ENCODE measurements at regions not wholly inside any gene's neighbourhood (a gene's known extent, or its start where the extent isn't known, plus 50 kb on each side); places are given as distances from the start of the nearest gene placed in this dataset.

GRCh38 chr4:113840861-113841260, 79.3 kb upstream of the CAMK2D start:
- no peak overlapping the region for H2AFZ ChIP-seq (ENCODE audit: control insufficient read depth, low read depth, low read length)
- no peak overlapping the region for H3K9ac ChIP-seq (ENCODE audit: control insufficient read depth, insufficient read depth, low read length)
- ATAC-seq (no peak), FAIRE-seq (no peak), DNase-seq (ENCODE audit: low read depth, low spot score) (no peak)
- no TSS peak for BruUV-seq (replicated peaks)
- no peaks in the 10 kb centered on the region for H3K36me3 ChIP-seq (ENCODE audit: control insufficient read depth in 2 of 2, insufficient read depth in 2 of 2, low read length in 1 of 2)
- no peak overlapping the region for H3K4me2 ChIP-seq (ENCODE audit: control insufficient read depth, insufficient read depth)
- 97% methylated on average over 2 of the region's 2 CpGs for WGBS (ENCODE audit: insufficient coverage, insufficient replicate concordance, low lambda C conversion rate, missing lambda C conversion rate)
- ChIA-PET CTCF (interaction anchor here (0.6 to 5.3 kb wide), 4 partner anchors 15 to 95 kb away, joined by 3 to 54 read pairs (median 3); no protein-coding TSS in a partner anchor), SMC1A (ENCODE audit: uncharacterized antibody, unreplicated experiment) (interaction anchor here (0.8 to 8.9 kb wide), 6 partner anchors 11 to 102 kb away, joined by 3 to 150 read pairs (median 4); no protein-coding TSS in a partner anchor), POLR2A (no interaction called here), RAD21 (ENCODE audit: unreplicated experiment) (interaction anchor here (1.2 to 7.0 kb wide), 2 partner anchors 15 to 56 kb away, joined by 3 to 84 read pairs; no protein-coding TSS in a partner anchor)
- H3K4me3 ChIP-seq: no peak overlapping the region
- TF ChIP-seq ZZZ3 (IDR thresholded peaks at IDR 0.05; ENCODE audit: control insufficient read depth, insufficient read length, low read depth) (no peak), BHLHE40 (IDR thresholded peaks at IDR 0.05; ENCODE audit: borderline replicate concordance in 1 of 2, low read depth in 2 of 2, low read length in 1 of 2) (no peak), YY1 (IDR thresholded peaks at IDR 0.05; ENCODE audit: low read depth, low read length) (no peak), CEBPZ (IDR thresholded peaks at IDR 0.05; ENCODE audit: low read depth, low read length) (no peak), TARDBP (IDR thresholded peaks at IDR 0.05; ENCODE audit: borderline replicate concordance) (no peak), RUNX3 (IDR thresholded peaks at IDR 0.05; ENCODE audit: low read length) (no peak), CEBPB (IDR thresholded peaks at IDR 0.05; ENCODE audit: borderline replicate concordance in 1 of 2, low read depth in 2 of 2, low read length in 2 of 2) (no peak), NRF1 (conservative IDR thresholded peaks at IDR 0.05; ENCODE audit: low read depth, low read length) (no peak)
- TF ChIP-seq, protein P1, sequence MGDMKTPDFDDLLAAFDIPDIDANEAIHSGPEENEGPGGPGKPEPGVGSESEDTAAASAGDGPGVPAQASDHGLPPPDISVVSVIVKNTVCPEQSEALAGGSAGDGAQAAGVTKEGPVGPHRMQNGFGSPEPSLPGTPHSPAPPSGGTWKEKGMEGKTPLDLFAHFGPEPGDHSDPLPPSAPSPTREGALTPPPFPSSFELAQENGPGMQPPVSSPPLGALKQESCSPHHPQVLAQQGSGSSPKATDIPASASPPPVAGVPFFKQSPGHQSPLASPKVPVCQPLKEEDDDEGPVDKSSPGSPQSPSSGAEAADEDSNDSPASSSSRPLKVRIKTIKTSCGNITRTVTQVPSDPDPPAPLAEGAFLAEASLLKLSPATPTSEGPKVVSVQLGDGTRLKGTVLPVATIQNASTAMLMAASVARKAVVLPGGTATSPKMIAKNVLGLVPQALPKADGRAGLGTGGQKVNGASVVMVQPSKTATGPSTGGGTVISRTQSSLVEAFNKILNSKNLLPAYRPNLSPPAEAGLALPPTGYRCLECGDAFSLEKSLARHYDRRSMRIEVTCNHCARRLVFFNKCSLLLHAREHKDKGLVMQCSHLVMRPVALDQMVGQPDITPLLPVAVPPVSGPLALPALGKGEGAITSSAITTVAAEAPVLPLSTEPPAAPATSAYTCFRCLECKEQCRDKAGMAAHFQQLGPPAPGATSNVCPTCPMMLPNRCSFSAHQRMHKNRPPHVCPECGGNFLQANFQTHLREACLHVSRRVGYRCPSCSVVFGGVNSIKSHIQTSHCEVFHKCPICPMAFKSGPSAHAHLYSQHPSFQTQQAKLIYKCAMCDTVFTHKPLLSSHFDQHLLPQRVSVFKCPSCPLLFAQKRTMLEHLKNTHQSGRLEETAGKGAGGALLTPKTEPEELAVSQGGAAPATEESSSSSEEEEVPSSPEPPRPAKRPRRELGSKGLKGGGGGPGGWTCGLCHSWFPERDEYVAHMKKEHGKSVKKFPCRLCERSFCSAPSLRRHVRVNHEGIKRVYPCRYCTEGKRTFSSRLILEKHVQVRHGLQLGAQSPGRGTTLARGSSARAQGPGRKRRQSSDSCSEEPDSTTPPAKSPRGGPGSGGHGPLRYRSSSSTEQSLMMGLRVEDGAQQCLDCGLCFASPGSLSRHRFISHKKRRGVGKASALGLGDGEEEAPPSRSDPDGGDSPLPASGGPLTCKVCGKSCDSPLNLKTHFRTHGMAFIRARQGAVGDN (IDR thresholded peaks at IDR 0.05): no peak
- TF ChIP-seq, protein P2, sequence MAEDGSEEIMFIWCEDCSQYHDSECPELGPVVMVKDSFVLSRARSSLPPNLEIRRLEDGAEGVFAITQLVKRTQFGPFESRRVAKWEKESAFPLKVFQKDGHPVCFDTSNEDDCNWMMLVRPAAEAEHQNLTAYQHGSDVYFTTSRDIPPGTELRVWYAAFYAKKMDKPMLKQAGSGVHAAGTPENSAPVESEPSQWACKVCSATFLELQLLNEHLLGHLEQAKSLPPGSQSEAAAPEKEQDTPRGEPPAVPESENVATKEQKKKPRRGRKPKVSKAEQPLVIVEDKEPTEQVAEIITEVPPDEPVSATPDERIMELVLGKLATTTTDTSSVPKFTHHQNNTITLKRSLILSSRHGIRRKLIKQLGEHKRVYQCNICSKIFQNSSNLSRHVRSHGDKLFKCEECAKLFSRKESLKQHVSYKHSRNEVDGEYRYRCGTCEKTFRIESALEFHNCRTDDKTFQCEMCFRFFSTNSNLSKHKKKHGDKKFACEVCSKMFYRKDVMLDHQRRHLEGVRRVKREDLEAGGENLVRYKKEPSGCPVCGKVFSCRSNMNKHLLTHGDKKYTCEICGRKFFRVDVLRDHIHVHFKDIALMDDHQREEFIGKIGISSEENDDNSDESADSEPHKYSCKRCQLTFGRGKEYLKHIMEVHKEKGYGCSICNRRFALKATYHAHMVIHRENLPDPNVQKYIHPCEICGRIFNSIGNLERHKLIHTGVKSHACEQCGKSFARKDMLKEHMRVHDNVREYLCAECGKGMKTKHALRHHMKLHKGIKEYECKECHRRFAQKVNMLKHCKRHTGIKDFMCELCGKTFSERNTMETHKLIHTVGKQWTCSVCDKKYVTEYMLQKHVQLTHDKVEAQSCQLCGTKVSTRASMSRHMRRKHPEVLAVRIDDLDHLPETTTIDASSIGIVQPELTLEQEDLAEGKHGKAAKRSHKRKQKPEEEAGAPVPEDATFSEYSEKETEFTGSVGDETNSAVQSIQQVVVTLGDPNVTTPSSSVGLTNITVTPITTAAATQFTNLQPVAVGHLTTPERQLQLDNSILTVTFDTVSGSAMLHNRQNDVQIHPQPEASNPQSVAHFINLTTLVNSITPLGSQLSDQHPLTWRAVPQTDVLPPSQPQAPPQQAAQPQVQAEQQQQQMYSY (CRISPR knock-in tag; IDR thresholded peaks at IDR 0.05): no peak
- in situ Hi-C loops (cut with MboI) (no loop called here), intact Hi-C loops (cut with micrococcal nuclease; ENCODE audit: unreplicated experiment) (no loop called here)
- H3K79me2 ChIP-seq (ENCODE audit: control insufficient read depth, insufficient read depth, low read length): no peaks in the 10 kb centered on the region
- peaks cover 5% of the 10 kb centered on the region for H3K9me3 ChIP-seq (replicated peaks; ENCODE audit: control insufficient read depth, insufficient read depth, low read length)
- no peaks in the 10 kb centered on the region for H3K27me3 ChIP-seq (replicated peaks in 1 of 2; ENCODE audit: control insufficient read depth in 2 of 2, insufficient read depth in 2 of 2, low read length in 1 of 2)
- H4K20me1 ChIP-seq (ENCODE audit: control insufficient read depth, insufficient read depth): no peaks in the 10 kb centered on the region
- H3K4me1 ChIP-seq (ENCODE audit: control insufficient read depth, insufficient read depth, low read length): peaks cover 16% of the 10 kb centered on the region
- H3K27ac ChIP-seq (ENCODE audit: control insufficient read depth, insufficient read depth): no peak overlapping the region
